CD4-positive, alpha-beta T cell treated with Interleukin-21 for 1 hour (primary cell): ENCODE measurements at regions not wholly inside any gene's neighbourhood (a gene's known extent, or its start where the extent isn't known, plus 50 kb on each side); places are given as distances from the start of the nearest gene placed in this dataset.
"Not testable (repeated sequence)": the region's sequence is repeated elsewhere in the genome, so short reads cannot be mapped to it uniquely, and the experiment has no call there.

Experiments
- DNase-seq: peaks from one replicate; pipeline ENCODE4 v3.0.0-alpha.2; 2020

DNA sequence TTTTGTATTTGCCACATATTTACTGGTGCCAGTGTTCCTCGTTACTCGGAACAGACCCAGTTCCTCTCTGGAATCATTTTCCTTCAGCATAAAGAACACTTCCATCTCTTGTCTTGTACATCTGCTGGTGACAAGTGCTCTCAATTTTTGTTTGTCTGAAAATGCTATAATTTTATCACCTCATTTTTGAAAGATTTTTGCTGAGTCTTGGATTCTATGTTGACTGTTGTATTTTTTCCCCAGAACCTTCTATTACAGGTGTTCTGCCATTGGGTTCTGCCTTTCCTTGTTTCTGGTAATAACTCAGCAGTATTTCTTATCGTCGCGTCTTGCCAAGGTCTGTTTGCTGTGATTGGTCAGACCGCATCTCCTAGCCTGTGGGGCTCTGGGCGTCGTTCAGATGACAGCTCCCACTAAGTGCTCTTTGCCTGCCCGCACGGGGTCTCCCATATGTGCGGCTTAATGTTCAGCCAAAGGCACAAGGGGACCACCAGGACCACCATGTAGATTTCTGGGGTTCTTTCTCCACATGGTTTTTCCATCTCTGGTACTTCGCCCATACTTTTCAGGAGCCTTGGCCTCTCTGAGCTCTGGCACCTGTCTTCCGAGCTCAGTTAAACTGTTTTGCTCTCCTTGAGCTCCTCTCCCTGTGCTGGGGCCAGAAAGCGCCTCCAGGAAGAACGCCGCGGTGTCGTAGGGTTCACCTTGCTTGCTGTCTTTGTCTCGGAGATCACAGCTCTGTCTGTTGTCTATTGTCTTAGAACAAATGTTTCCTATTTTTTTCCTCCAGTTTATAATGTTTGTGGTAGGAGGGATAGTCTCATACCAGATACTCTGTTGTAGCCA, 80.0 kb downstream of the METRNL start:
- DNase-seq: no peak

DNA sequence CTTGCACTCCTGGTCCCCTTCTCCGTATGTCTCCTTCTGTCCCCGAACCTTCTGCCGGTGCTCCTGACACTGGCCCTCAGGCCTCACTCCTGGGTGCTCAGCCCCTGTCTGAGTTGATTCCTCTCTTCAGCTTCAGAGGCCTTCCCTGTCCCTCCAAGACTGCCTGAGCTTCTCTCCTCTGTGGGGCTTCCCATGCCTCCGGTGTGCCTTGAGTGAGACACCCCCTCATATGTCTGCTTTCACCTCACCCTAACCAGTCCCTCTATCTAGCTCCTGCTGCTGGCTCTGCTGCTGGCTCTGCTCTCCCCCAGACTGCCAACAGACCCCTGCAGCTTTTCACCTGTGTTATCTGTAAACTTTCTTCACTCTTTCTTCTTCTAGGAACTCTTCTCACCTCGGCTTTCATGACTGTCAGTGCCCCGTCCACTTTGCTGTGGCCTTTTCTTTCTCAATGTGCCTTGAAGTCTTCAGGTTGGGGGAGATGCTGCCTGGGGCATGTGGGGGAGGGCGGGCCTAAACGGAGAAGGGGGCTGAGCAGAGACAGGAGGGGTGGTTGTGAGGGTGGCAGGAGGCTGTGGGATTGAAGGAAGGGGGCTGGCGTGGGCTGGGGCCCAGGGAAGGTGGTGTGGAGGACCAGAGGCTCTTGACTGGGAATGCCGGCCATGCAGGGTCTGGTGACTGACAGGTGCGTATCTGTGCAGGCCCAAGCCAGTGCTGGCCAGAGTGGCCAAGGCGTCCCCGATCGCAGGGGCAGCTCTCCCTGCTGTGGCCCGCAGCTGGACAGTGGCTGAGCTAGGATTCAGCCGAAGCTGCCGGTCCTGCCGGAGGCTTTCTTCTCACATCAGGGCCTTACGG, 81.3 kb downstream of the METRNL start:
- no peak for DNase-seq

DNA sequence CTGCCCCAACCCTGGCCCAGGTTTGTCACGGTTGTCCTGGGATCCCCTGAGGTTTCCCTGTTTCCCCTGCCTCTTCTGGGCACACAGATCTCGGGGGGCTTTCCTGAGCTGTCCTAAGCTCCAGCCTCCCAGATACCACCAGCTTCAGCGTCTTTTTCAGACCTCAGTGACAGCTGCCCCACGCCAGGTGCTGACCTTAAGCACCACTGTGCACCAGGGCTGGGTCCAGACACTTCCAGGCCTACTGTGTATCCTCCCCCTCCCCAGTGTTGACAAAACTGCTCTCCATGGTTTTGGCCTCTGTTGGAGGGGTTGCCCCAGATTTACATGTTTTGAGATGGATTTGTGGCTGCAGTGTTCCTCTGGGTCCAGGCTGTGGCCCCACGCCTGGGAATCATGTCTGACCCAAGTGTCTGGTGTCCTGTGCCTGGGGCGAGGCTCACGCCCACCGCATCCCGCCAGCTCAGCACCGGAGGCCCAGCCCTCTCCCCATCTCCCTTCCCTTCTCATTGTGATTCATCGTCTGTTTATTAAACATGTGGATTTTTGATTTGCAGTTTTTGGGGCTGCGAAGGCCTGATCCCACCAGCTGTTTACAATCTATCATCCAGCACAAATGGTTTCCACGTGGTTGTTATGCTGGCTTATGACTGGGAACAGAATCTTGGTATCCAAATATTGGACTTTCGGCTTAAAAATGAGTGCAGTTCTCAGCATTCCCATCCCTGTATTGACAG, 82.1 kb downstream of the METRNL start:
- DNase-seq: no peak

DNA sequence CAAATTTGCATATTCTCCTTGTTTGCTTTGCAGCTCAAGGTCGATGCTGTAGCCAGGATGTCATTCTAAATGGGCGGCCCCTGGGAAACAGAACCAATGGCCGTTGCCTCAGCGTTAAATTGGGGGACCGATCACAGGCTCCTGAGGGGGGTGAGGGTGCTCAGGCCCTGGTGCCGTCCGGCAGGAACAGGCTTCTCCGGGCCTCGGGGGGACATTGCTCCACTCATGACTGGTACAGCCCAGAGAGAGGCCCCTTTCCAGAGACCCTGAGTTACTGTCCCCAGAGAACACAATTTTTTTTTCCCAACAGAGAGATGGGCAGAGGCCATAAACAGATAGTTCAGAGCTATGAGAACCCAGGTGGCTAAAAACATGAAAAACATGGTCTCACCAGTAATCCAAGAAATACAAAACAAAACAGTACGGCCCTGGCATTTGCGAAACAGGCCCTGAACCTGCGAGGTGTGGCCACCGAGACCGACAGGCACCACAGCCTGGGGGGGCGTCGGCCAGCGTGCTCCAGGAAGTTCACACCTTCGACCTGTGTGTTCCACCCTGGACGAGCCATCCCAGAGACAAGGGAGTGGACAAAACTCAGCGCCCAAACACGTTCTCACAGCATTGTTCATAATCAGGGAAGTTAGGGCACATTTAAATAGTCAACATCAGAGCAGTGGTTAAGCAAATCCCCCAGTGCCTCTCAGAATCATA, 82.8 kb downstream of the METRNL start:
- DNase-seq: no peak

DNA sequence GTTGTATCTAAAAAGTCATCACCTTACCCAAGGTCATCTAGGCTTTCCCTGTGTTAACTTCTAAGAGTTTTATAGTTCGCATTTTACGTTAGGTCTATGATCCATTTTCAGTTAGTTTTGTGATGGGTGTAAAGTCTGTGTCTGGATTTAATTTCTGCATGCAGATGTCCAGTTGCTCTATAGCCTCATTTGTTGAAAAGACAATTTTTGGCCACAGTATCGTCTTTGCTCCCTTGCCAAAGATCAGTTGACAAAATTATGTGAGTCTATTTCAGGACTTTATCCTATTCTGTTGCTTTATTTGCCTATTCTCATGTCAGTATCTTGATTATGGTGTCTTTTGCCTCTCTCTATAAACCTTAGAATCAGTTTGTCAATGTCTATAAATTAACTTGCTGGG, 85.1 kb downstream of the METRNL start:
- DNase-seq: no peak

DNA sequence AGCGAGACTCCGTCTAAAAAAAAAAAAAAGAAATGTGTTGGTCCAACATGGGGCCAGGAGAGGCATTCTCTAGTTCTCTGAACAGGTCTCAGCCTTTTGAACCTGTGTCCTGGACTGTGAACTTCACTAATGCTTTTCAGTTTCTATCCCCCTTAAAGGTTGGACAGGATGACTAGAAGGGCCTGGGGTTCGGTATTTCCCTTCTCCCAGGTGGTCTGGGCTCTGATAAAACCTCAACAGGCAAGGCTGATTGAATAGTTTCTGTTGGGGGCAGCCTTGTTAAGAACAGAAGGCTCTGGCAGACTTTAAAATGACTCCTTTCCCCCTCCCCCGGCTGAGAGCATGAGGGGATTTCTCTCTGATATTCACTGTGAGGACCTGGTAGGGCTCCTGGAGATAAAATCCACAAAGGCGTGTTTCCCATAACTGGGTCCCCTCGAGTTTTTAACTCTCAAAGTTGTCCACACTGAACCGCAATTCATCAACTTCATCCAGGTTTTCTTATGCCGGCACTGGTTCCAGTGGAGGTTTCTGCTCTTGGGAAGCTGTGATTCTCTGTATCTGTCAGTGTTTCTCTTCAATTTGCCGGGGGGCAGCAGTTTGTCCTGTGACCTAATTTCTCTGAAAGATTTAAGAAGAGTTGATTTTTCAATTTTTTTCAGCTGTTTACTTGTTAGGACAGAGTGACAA, 91.3 kb downstream of the METRNL start:
- DNase-seq: no peak

DNA sequence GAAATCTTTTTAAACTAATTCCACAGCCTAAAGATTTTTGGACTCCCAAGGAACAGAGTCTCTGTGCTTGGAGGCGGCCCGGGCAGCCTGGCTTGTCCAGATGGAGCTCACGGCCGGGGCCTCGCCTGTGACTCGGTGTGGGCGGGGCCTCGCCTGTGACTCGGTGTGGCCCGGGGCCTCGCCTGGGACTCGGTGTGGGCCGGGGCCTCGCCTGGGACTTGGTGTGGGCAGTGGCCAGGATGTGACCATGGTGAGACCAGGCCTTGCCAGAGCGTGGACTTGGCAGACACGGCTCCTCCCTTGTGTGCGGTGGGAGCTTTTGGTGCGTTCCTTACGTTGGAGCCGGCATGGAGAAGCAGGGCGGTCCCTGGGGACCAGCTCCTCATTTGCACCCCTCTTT, 92.3 kb downstream of the METRNL start:
- DNase-seq: no peak

DNA sequence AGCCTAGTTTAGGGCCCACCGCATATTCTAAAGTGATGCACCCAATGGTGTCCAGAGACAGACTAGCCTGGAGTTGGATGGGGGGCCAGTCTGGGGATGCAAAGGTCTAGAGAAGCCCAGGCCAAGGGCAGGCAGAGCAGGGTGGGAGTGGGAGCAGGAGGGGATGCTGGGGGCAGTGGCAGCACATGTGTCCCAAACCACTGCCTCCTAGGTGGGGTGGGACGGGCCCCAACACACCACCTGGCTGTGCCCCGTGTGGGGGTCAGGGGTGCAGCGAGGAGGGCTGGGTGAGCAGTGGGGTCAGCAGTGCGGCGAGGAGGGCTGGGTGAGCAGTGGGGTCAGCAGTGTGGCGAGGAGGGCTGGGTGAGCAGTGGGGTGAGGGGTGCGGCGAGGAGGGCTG, 92.7 kb downstream of the METRNL start:
- not testable (repeated sequence) for DNase-seq

DNA sequence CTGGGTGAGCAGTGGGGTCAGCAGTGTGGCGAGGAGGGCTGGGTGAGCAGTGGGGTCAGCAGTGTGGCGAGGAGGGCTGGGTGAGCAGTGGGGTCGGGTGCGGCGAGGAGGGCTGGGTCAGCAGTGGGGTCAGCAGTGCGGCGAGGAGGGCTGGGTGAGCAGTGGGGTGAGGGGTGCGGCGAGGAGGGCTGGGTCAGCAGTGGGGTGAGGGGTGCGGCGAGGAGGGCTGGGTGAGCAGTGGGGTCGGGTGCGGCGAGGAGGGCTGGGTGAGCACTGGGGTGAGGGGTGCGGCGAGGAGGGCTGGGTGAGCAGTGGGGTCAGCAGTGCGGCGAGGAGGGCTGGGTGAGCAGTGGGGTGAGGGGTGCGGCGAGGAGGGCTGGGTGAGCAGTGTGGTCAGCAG, 93.2 kb downstream of the METRNL start:
- not testable (repeated sequence) for DNase-seq

DNA sequence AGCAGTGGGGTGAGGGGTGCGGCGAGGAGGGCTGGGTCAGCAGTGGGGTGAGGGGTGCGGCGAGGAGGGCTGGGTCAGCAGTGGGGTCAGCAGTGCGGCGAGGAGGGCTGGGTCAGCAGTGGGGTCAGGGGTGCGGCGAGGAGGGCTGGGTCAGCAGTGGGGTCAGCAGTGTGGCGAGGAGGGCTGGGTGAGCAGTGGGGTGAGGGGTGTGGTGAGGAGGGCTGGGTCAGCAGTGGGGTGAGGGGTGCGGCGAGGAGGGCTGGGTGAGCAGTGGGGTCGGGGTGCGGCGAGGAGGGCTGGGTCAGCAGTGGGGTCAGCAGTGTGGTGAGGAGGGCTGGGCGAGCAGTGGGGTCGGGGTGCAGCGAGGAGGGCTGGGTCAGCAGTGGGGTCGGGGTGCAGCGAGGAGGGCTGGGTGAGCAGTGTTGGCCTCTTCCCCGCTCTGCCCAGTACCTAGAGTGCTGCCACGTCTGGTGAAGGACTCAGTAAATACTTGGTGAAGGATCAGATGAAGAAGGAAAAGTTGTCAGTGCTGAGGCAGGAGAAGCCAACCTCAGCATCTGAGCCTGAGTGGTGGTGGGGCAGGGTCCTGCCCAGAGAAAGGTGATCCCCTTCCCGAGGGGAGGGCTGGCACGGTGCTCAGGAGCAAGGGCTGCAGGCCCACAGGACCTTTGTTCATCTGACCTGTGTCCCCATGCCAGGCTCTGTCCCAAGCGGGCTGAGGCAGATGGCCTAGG, 93.9 kb downstream of the METRNL start:
- not testable (repeated sequence) for DNase-seq

DNA sequence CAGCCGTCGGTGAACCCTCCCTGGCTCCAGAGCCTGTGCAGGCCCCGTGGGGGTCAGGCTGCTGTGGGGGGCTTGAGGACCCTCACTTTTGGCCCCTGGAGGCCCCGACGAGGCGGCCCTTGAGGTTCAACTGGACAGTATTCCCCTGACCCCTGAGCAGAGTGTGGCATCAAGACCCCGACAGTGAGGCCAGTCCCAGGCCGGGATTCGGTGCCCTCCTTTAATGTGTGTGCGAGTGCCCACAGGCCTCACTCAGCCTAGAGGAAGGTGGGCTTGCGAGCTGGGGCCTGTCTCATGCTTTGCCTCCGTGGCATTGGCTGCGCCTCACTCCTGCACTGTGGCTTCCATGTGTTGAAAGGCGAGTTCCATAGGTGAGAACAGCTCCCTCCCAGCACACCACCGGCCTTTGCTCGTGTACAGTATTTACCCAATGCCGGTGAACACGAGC, 94.5 kb downstream of the METRNL start:
- no peak for DNase-seq

DNA sequence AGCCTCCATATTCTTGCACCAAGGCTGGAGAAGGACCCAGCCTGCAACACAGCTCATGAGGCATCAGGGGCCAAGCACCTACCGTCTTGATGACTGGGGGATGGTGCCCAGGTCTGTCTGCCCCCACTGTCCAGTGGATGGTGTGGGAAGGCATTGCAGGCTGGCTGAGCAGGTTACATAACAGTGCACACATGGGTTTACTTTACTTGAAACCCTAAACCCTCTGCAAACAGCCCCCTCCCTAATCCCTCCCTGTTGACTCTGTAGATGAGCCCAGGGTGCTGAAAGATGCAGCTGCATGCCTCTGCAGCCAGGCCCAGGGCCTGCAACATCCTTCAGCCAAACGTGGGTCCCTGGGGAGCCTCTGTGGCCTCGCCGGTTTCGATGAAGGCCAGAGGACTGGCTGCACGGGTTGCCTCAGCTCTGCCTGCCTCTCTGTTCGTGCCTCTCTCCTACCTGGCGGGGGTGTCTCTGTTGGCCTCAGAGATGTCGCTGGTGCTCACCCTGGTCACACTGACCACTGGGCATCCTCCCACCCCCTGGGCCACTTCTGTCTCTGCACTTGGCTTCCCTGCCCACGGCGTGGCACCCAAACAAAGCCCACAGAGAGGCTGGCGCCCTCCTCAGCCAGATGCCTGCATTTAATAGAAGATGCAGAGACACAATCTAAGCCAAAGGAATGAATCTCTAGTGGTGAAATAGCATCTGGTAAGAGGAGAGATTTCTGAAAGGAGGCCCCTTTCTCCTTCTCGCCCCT, 95.1 kb downstream of the METRNL start:
- DNase-seq: no peak

DNA sequence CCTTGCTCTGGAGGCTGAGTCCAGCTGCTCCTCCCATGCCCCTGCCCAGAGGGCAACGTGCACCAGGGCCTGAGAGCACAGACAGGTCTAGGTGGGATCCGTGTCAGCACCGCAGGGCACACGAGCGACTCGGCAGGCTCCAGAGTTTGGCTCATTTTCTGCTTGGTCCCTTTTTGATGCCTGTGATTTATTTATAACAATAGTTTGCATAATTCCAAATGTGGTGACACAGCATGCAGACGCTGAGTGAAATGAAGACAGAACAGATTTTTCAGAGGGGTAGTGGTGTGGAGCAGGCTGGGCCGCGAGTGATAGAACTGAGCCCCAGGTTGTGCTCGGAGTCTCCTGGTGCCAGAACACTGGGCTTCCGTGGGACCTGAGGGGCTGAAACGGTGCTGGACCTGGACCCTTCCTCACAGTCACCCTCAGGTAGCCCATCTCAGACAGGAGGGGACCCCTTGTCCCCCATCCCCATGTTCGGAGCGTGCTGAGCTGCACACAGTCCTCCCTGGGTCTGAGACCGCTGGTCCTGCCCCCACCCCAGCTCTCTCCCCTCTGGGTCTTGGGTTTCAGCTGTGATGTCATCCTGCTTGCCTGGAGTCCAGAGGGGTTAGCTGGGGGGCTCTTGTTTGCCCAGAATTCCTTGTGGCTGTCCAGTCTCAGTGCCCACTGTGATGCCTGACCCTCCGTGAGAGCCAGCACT, 95.9 kb downstream of the METRNL start:
- DNase-seq: no peak

DNA sequence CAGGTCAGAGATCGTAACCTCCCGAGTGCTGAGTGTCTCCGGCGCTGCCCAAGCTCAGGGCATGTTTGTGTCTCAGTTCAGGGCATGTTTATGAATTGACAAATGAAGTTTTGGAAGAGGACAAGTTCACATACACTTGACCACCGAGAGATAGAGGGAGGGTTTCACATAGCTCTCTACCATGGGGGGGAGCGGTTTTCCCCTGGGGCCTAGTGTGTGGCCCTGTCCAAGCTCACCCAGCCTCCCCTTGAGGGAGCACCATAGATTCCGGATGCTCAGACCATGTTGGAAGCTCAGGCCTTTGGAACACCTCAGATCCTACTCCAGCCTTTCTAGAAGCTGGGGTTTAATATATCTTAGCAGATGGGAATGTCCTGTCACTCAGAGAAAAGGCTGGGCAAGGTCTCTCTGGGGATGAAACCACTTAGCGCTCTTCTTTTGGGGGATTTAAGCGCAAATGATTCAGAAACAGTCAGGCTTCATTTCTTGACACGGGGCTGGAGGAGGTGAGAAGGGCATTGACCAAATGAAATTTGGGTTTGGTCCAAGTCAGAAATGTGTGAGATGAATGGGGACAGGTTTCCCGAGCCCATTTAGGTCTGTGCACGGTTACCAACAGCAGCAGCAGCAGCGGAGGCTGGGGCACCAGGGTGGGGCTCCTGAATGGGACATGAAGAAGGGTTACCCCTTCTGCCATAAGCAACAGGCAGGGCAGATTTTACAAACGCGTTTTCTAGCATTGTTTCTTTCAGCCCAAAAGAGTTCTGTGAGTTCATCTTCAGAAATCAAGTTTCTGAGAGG, 96.6 kb downstream of the METRNL start:
- no peak for DNase-seq

DNA sequence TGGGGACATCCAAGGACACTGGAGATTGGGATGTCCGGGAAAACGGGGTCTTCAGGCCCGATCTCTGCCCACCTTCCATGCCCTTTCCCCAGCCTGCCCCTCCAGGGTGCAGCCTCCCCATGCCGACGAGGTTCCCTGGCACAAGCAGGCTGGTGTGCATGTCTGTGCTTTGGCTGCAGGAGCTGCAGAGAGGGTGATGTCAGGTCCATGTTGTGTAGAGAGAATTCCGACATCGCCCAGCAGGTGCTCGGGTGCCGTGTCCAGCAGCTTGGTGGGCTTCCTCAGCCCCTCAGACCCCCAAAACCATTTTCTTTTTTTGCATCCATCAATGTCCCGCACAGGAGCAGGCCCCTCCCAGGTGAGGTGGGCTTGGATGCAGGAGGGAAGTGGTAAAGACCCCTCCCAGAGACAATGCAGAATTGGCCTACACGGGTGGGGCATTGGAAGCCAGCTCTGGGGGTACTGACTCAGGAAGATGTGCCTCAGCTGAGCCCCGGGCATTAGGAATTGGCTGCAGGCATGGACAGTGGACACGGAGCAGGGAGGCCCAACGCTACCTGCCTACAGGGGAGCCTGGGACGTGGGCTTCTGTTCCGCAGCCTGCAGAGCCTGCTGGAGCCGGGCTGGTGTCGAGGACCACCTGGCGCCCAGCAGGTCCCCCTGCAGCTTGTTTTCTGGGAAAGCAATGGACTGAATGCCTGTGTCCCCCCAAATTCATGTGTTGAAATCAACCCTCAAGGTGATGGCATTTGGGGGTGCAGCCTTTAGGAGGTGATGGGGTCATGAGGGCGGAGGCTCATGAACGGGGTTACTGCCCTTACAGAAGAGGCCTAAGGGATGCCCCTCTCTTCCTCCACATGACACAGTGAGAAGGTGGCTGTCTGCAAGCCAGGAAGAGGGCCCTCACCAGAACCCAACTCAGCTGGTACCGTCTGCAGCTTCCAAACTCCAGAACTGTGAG, 97.5 kb downstream of the METRNL start:
- no peak for DNase-seq

DNA sequence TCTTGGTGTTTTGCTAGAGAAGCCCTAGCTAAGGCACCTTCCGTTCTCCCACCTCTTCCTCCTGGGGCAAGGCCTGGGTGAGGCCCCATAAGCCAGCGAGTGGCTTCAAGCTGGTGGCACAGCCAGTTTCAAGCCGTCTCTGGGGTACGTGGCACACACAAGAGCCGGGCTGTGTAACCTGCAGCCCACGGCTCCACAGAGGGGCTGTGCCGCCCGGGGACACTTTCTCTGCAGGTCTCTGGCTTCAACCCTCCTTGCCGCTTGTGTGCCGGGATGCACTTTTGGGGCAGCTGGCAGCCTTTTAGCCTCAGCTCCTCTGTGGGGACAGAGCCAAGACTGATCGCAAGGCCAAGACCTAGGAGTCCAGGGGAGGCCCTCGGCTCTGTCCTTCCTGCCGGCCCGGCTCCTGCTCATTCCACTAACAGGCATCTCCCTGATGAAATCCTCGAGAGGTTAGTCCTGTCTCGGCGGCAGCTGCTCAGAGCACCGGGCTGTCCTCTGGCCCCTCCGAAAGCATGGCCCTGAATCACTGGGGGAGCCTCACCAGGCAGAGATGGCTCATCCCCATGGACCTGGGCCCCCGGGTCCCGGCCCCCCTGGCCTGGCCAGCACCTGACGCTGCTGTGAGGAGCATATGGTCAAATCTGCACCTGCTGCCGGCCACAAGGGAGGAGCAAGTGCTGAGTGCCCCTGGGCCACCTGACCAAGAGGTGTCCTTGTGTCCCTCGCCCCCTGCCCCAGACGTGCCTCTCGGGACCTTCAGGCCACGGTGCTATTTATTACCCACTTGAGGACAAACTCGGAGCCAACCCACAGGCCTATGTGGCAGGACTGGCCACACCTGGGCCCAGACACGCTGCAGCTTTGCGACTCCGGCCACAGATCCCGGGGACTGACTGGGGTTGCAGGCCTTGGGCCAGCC, 98.5 kb downstream of the METRNL start:
- DNase-seq: no peak
